22Rv1 (cell line): ENCODE measurements at regions not wholly inside any gene's neighbourhood (a gene's known extent, or its start where the extent isn't known, plus 50 kb on each side); places are given as distances from the start of the nearest gene placed in this dataset.

ENCODE experiments used
- CTCF ChIP-seq: fragments of 450-650 bp; IDR thresholded peaks from 2 replicates; pipeline ENCODE4 v1.5.1; 2017; ENCODE audit warnings: mild to moderate bottlenecking
- ZFX ChIP-seq: fragments of 450-650 bp; IDR thresholded peaks from 2 replicates; pipeline ENCODE4 v1.6.1; 2017; ENCODE audit warnings: antibody characterized with exemption, borderline replicate concordance

DNA sequence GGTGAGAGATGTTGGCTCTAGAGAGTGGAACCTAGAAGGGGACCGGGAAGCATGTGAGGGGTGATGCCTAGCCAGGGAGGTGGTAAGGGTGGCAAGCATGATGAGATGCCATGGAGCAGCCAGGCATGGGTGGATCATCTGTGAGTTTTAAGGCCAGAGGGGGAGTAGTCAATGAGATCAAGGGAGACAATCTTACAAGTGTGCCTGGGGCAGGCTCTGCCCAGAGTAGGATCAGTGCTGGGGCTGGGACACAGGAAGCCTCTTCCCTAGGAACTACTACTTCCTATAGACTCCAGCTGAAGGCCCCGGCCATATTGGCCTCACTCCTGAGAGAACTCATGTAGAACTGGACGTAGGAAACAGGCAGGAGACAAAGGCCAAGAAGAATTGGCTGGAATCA, 192.4 kb upstream of the CSF3R start:
- TF ChIP-seq CTCF (no peak), ZFX (no peak)
